K562 (cell line): ENCODE measurements at regions not wholly inside any gene's neighbourhood (a gene's known extent, or its start where the extent isn't known, plus 50 kb on each side); places are given as distances from the start of the nearest gene placed in this dataset.

Experiments
- ILF3 ChIP-seq: fragments of 450-650 bp; IDR thresholded peaks from 2 replicates; pipeline ENCODE4 v1.6.1; 2018; ENCODE audit warnings: antibody characterized with exemption, mild to moderate bottlenecking, moderate library complexity, borderline replicate concordance
- NKRF ChIP-seq: fragments of 450-650 bp; IDR thresholded peaks from 2 replicates; pipeline ENCODE4 v1.6.1; 2016; ENCODE audit warnings: borderline replicate concordance
- PCBP2 ChIP-seq: fragments of 200-400 bp; formaldehyde crosslinking; IDR thresholded peaks from 2 replicates; pipeline ENCODE4 v1.6.1; 2018; ENCODE audit warnings: low read length, low read depth, mild to moderate bottlenecking, moderate library complexity; ENCODE audit not compliant: poor library complexity, severe bottlenecking
- PPARD ChIP-seq: fragments of 250-450 bp; sonication (Bioruptor Pico); IDR thresholded peaks from 2 replicates; pipeline ENCODE4 v1.8.0; 2022; ENCODE audit warnings: inconsistent platforms, mild to moderate bottlenecking, moderate library complexity
- STAT6 ChIP-seq: sonication (generic); formaldehyde crosslinking; IDR thresholded peaks from 2 replicates; pipeline ENCODE4 v1.8.1; 2023; ENCODE audit warnings: mild to moderate bottlenecking, missing genetic modification reagents
- THAP12 ChIP-seq: fragments of 250-450 bp; sonication (Bioruptor Pico); IDR thresholded peaks from 2 replicates; pipeline ENCODE4 v1.9.0; 2021; ENCODE audit warnings: mild to moderate bottlenecking, inconsistent platforms
- ZNF146 ChIP-seq: IDR thresholded peaks from one replicate; pipeline ENCODE4 v1.6.1; 2018; ENCODE audit warnings: missing compliant biosample characterization; ENCODE audit not compliant: unreplicated experiment
- ZNF263 ChIP-seq: sonication (generic); formaldehyde crosslinking; IDR thresholded peaks from 2 replicates; pipeline ENCODE4 v1.8.0; 2022; ENCODE audit warnings: mild to moderate bottlenecking, missing genetic modification reagents, borderline replicate concordance
- ZNF445 ChIP-seq: fragments of 250-450 bp; sonication (Bioruptor Pico); IDR thresholded peaks from 2 replicates; pipeline ENCODE4 v1.4.0; 2020; ENCODE audit warnings: low read depth, mild to moderate bottlenecking, moderate library complexity
- ZNF449 ChIP-seq: fragments of 250-450 bp; sonication (Bioruptor Pico); IDR thresholded peaks from 2 replicates; pipeline ENCODE4 v1.8.0; 2022; ENCODE audit warnings: moderate library complexity, mild to moderate bottlenecking, inconsistent platforms
- ZNF696 ChIP-seq: fragments of 250-450 bp; sonication (Bioruptor Pico); conservative IDR thresholded peaks from 2 replicates; pipeline ENCODE4 v1.4.0; 2020; ENCODE audit warnings: mild to moderate bottlenecking, moderate library complexity

GRCh38 chr21:16437586-16437985, 707.8 kb downstream of the USP25 start (continued):
- TF ChIP-seq STAT6 (CRISPR knock-in tag), result no peak
- TF ChIP-seq ZNF696, result no peak
- TF ChIP-seq THAP12 (CRISPR knock-in tag), result no peak
- no peak for TF ChIP-seq ZNF263 (CRISPR knock-in tag)
- no peak for TF ChIP-seq NKRF
- TF ChIP-seq ZNF449 (CRISPR knock-in tag), result no peak
- no peak for TF ChIP-seq ZNF445 (CRISPR knock-in tag)
- TF ChIP-seq PCBP2, result no peak
- TF ChIP-seq PPARD, result no peak
- no peak for TF ChIP-seq ZNF146 (CRISPR knock-in tag)
- no peak for TF ChIP-seq ILF3
- TF ChIP-seq, all 486 proteins: peak for 0
